ENCODE measurements at regions not wholly inside any gene's neighbourhood (a gene's known extent, or its start where the extent isn't known, plus 50 kb on each side); places are given as distances from the start of the nearest gene placed in this dataset.

DNA sequence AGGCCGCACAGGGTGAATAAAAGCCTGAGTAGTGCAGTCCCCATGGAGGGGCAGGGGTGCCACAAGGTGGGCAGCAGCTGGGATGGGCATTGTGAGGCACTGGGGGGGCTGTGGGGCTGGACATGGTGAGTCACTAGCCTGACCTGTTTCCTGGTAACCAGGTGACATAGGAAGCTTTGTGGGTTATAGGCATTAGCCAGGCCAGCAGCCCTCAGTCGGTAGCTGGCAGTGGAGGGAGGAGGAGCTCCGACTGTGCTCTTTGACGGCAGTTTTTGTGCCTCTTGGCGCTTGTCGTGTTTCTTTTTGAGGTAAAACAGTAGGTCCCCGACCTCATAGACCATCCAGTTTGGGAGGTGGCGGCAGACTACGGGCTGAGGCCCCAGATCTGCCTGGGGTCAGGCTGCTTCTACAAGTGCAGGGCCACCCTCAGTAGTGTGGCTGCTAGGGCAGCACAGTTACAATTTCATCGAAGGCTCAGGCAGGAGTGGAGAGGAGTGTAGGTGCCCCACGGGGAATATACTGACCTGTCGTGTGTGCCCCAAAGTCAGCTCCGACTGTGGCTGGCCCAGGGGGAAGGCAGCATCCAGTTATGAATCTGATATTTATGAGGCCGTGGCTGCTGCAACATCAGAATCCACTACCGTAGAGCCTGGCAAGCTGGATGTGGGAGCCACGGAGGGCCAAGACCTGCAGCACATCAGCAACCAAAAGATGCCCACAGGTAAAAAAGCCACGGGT, 107.7 kb downstream of the CRYBB2 start:
- no peak for TF ChIP-seq POLR2AphosphoS5 (IDR thresholded peaks at IDR 0.05; ENCODE audit: low read depth, low read length)
- no peak for TF ChIP-seq POLR2A (IDR thresholded peaks at IDR 0.05; ENCODE audit: low read depth, low read length)
- no peak for TF ChIP-seq TAF1 (IDR thresholded peaks at IDR 0.05; ENCODE audit: borderline replicate concordance, low read depth, low read length)
